ENCODE measurements at regions not wholly inside any gene's neighbourhood (a gene's known extent, or its start where the extent isn't known, plus 50 kb on each side); places are given as distances from the start of the nearest gene placed in this dataset.

DNA sequence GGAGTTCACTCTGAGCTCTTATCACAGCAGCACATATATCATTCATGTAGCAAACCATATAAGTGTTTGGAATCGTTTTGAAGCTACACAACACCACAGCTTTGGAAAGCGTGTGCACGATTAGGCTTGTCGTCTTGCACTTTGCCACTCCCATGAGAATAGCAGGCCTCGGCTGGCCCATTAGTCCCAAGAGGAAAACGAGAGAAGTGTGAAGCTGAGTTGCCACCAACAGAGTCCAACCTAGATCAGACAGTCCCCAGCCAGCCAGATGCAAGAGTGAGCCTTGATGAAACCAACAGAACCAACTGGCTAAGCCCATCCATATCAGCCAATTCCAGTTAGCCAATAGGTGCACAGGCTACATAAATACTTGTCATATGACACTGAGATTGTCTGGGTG lies 238.4 kb downstream of the C1orf94 start:
- H3K9ac ChIP-seq (ENCODE audit: low read length): no peak overlapping the region
- ChIA-PET CTCF (no interaction called here), POLR2A (no interaction called here)
- no peak overlapping the region for H2AFZ ChIP-seq (ENCODE audit: insufficient read depth, low read depth, low read length, poor library complexity, severe bottlenecking)
- WGBS (ENCODE audit: insufficient coverage): 84% methylated on average over 6 of the region's 6 CpGs
- H3K4me1 Mint-ChIP-seq: no peaks in the 10 kb centered on the region
- intact Hi-C loops (cut with micrococcal nuclease): no loop called here
- no peak overlapping the region for H3K27ac ChIP-seq (ENCODE audit: low read length in 2 of 2)
- ATAC-seq (ENCODE audit: low read depth) (no peak), DNase-seq (no peak)
- no peak for TF ChIP-seq EZH2 (IDR thresholded peaks at IDR 0.05; ENCODE audit: borderline replicate concordance, insufficient read depth, low read depth, low read length, poor library complexity, severe bottlenecking)
- TF ChIP-seq, protein P1, sequence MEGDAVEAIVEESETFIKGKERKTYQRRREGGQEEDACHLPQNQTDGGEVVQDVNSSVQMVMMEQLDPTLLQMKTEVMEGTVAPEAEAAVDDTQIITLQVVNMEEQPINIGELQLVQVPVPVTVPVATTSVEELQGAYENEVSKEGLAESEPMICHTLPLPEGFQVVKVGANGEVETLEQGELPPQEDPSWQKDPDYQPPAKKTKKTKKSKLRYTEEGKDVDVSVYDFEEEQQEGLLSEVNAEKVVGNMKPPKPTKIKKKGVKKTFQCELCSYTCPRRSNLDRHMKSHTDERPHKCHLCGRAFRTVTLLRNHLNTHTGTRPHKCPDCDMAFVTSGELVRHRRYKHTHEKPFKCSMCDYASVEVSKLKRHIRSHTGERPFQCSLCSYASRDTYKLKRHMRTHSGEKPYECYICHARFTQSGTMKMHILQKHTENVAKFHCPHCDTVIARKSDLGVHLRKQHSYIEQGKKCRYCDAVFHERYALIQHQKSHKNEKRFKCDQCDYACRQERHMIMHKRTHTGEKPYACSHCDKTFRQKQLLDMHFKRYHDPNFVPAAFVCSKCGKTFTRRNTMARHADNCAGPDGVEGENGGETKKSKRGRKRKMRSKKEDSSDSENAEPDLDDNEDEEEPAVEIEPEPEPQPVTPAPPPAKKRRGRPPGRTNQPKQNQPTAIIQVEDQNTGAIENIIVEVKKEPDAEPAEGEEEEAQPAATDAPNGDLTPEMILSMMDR (IDR thresholded peaks at IDR 0.05): no peak
- H3K27me3 Mint-ChIP-seq: peaks cover 22% of the 10 kb centered on the region
- no peaks in the 10 kb centered on the region for H3K36me3 ChIP-seq (replicated peaks in 1 of 2; ENCODE audit: control extremely low read depth in 1 of 2, control insufficient read depth in 1 of 2, extremely low read depth in 1 of 2, insufficient read depth in 2 of 2, low read length in 1 of 2)
- H4K20me1 ChIP-seq (ENCODE audit: control insufficient read depth, insufficient read depth, low read length, poor library complexity, severe bottlenecking): no peaks in the 10 kb centered on the region
- no peak overlapping the region for H3K4me3 Mint-ChIP-seq
- no peaks in the 10 kb centered on the region for H3K9me3 ChIP-seq (ENCODE audit: control extremely low read depth in 1 of 3, control insufficient read depth in 2 of 3, insufficient read depth in 1 of 3, low read length in 2 of 3)
- no peaks in the 10 kb centered on the region for H3K79me2 ChIP-seq (ENCODE audit: control insufficient read depth, insufficient read depth, low read length)
- no peak overlapping the region for H3K4me3 ChIP-seq (ENCODE audit: control extremely low read depth in 1 of 5, extremely low read depth in 1 of 5, insufficient read depth in 1 of 5, low read depth in 2 of 5, low read length in 4 of 5)
- no peaks in the 10 kb centered on the region for H3K9me3 Mint-ChIP-seq (ENCODE audit: insufficient read depth)
- no peak overlapping the region for H3K27ac Mint-ChIP-seq
- H3K4me1 ChIP-seq (ENCODE audit: control insufficient read depth in 2 of 2, insufficient read depth in 2 of 2, low read length in 2 of 2): no peaks in the 10 kb centered on the region
- H3K27me3 ChIP-seq (replicated peaks in 1 of 4; ENCODE audit: control extremely low read depth in 1 of 4, control insufficient read depth in 3 of 4, insufficient read depth in 4 of 4, low read length in 3 of 4): no peaks in the 10 kb centered on the region
- no peak overlapping the region for H3K4me2 ChIP-seq (replicated peaks; ENCODE audit: low read depth, low read length, poor library complexity, severe bottlenecking)

DNA sequence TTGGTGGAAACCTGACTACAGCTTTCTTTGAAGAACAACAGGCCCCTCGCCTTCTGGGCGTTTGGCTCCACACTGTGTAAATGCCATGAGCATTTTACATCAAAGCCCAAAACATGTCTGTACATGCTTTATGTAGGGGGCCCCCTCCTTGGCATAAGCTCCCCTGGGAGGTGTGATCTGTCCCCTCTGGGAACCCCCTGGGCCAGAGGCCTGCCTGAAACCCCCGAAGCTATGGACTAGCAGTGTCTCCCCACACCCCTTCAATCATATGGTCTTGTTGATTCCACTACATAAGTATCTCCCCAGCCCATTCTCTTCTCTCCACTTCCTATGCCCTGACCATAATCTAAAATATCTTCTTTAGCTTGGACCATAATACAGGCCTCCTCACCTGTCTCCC lies 241.5 kb downstream of the C1orf94 start:
- Histone ChIP-seq H3K4me2 (replicated peaks; ENCODE audit: low read depth, low read length, poor library complexity, severe bottlenecking) (no peak overlapping the region), H4K20me1 (ENCODE audit: control insufficient read depth, insufficient read depth, low read length, poor library complexity, severe bottlenecking) (no peaks in the 10 kb centered on the region), H3K79me2 (ENCODE audit: control insufficient read depth, insufficient read depth, low read length) (no peaks in the 10 kb centered on the region), H3K4me1 (ENCODE audit: control insufficient read depth in 2 of 2, insufficient read depth in 2 of 2, low read length in 2 of 2) (no peaks in the 10 kb centered on the region), H3K36me3 (replicated peaks in 1 of 2; ENCODE audit: control extremely low read depth in 1 of 2, control insufficient read depth in 1 of 2, extremely low read depth in 1 of 2, insufficient read depth in 2 of 2, low read length in 1 of 2) (no peaks in the 10 kb centered on the region), H3K4me3 (ENCODE audit: control extremely low read depth in 1 of 5, extremely low read depth in 1 of 5, insufficient read depth in 1 of 5, low read depth in 2 of 5, low read length in 4 of 5) (no peak overlapping the region), H2AFZ (ENCODE audit: insufficient read depth, low read depth, low read length, poor library complexity, severe bottlenecking) (no peak overlapping the region), H3K9ac (ENCODE audit: low read length) (no peak overlapping the region), H3K27me3 (replicated peaks in 1 of 4; ENCODE audit: control extremely low read depth in 1 of 4, control insufficient read depth in 3 of 4, insufficient read depth in 4 of 4, low read length in 3 of 4) (no peaks in the 10 kb centered on the region), H3K27ac (ENCODE audit: low read length in 2 of 2) (no peak overlapping the region), H3K9me3 (ENCODE audit: control extremely low read depth in 1 of 3, control insufficient read depth in 2 of 3, insufficient read depth in 1 of 3, low read length in 2 of 3) (no peaks in the 10 kb centered on the region)
- no peak overlapping the region for H3K27ac Mint-ChIP-seq
- 91% methylated on average over 3 of the region's 3 CpGs for WGBS (ENCODE audit: insufficient coverage)
- ATAC-seq (ENCODE audit: low read depth) (no peak), DNase-seq (no peak)
- peaks cover 26% of the 10 kb centered on the region for H3K27me3 Mint-ChIP-seq
- no peak overlapping the region for H3K4me3 Mint-ChIP-seq
- intact Hi-C loops (cut with micrococcal nuclease): no loop called here
- ChIA-PET CTCF (no interaction called here), POLR2A (no interaction called here)
- TF ChIP-seq, protein P1 (IDR thresholded peaks at IDR 0.05): no peak
- no peak for TF ChIP-seq EZH2 (IDR thresholded peaks at IDR 0.05; ENCODE audit: borderline replicate concordance, insufficient read depth, low read depth, low read length, poor library complexity, severe bottlenecking)
- no peaks in the 10 kb centered on the region for H3K4me1 Mint-ChIP-seq
- H3K9me3 Mint-ChIP-seq (ENCODE audit: insufficient read depth): no peaks in the 10 kb centered on the region

All from B cell (primary cell).